LNCaP clone FGC (cell line): ENCODE measurements at regions not wholly inside any gene's neighbourhood (a gene's known extent, or its start where the extent isn't known, plus 50 kb on each side); places are given as distances from the start of the nearest gene placed in this dataset.

Source experiments
- DNase-seq: peaks from one replicate; pipeline ENCODE4 v3.0.0-alpha.2; 2011; ENCODE audit warnings: low read depth
- H3K4me3 ChIP-seq: 2 replicates; pipeline ENCODE4 v1.5.1; 2011; ENCODE audit warnings: mild to moderate bottlenecking, low read depth, low read length, control low read depth
- CTCF ChIP-seq: IDR thresholded peaks from 2 replicates; pipeline ENCODE4 v1.5.1; 2012; ENCODE audit warnings: mild to moderate bottlenecking; ENCODE audit not compliant: control insufficient read depth, insufficient read depth; ENCODE audit errors: extremely low read depth

GRCh38 chr1:80059940-80060339, 1053.4 kb upstream of the ADGRL4 start:
- TF ChIP-seq CTCF = no peak
- no peak overlapping the region for H3K4me3 ChIP-seq
- no peak for DNase-seq

GRCh38 chr1:80056179-80056578, 1049.6 kb upstream of the ADGRL4 start:
- DNase-seq = peak; percentile 75
- H3K4me3 ChIP-seq = no peak overlapping the region
- no peak for TF ChIP-seq CTCF

GRCh38 chr1:80054129-80054528, 1047.6 kb upstream of the ADGRL4 start:
- TF ChIP-seq CTCF = no peak
- DNase-seq = peak; percentile 76
- no peak overlapping the region for H3K4me3 ChIP-seq

- TF ChIP-seq CTCF = no peak
- no peak for DNase-seq
- no peak overlapping the region for H3K4me3 ChIP-seq
Measured at GRCh38 chr1:80053613-80054012, 1047.1 kb upstream of the ADGRL4 start.

- H3K4me3 ChIP-seq = no peak overlapping the region
- no peak for DNase-seq
- TF ChIP-seq CTCF = no peak
Measured at GRCh38 chr1:80050523-80050922, 1044.0 kb upstream of the ADGRL4 start.

- DNase-seq = no peak
- H3K4me3 ChIP-seq = no peak overlapping the region
- no peak for TF ChIP-seq CTCF
Measured at GRCh38 chr1:80050085-80050484, 1043.6 kb upstream of the ADGRL4 start.

- no peak for DNase-seq
- H3K4me3 ChIP-seq = no peak overlapping the region
- no peak for TF ChIP-seq CTCF
Measured at GRCh38 chr1:80048716-80049115, 1042.2 kb upstream of the ADGRL4 start.
